Loucy (cell line): ENCODE measurements at regions not wholly inside any gene's neighbourhood (a gene's known extent, or its start where the extent isn't known, plus 50 kb on each side); places are given as distances from the start of the nearest gene placed in this dataset.
"Not testable (repeated sequence)": the region's sequence is repeated elsewhere in the genome, so short reads cannot be mapped to it uniquely, and the experiment has no call there.

Source experiments
- H2AFZ ChIP-seq: fragments of 200-600 bp; sonication (generic); 2 replicates; pipeline ENCODE4 v1.6.0; 2016; ENCODE audit warnings: antibody characterized with exemption, mild to moderate bottlenecking, low read length, moderate library complexity
- H3F3A ChIP-seq: fragments of 200-600 bp; 2 replicates; pipeline ENCODE4 v1.6.0; 2016; ENCODE audit warnings: antibody characterized with exemption, low read depth, mild to moderate bottlenecking
- H3K27me3 ChIP-seq: fragments of 200-600 bp; sonication (generic); 2 replicates; pipeline ENCODE4 v1.6.1; 2014; ENCODE audit warnings: low read length, mild to moderate bottlenecking; ENCODE audit not compliant: insufficient read depth, poor library complexity, severe bottlenecking
- H3K36me3 ChIP-seq: fragments of 200-600 bp; sonication (generic); 2 replicates; pipeline ENCODE4 v1.6.1; 2016; ENCODE audit warnings: low read length; ENCODE audit not compliant: insufficient read depth
- H3K4me1 ChIP-seq: fragments of 200-600 bp; sonication (generic); 2 replicates; pipeline ENCODE4 v1.5.1; 2014; ENCODE audit warnings: low read length, mild to moderate bottlenecking; ENCODE audit not compliant: insufficient read depth, poor library complexity, severe bottlenecking
- H3K4me2 ChIP-seq: fragments of 200-600 bp; sonication (generic); 2 replicates; pipeline ENCODE4 v1.6.0; 2014; ENCODE audit warnings: antibody characterized with exemption, low read length, low read depth, mild to moderate bottlenecking; ENCODE audit not compliant: poor library complexity, severe bottlenecking
- H3K4me3 ChIP-seq: fragments of 200-600 bp; sonication (generic); 2 replicates; pipeline ENCODE4 v1.5.1; 2014; ENCODE audit warnings: low read length, mild to moderate bottlenecking, mixed read lengths; ENCODE audit not compliant: poor library complexity, severe bottlenecking
- H3K79me2 ChIP-seq: fragments of 200-600 bp; sonication (generic); 2 replicates; pipeline ENCODE4 v1.6.1; 2014; ENCODE audit warnings: low read length; ENCODE audit not compliant: insufficient read depth
- H3K9ac ChIP-seq: fragments of 200-600 bp; sonication (generic); 2 replicates; pipeline ENCODE4 v1.6.0; 2014; ENCODE audit warnings: mild to moderate bottlenecking, low read depth, low read length, moderate library complexity; ENCODE audit not compliant: poor library complexity, severe bottlenecking
- H3K9me2 ChIP-seq: fragments of 200-600 bp; sonication (generic); replicated peaks from 2 replicates; pipeline ENCODE4 v1.6.1; 2016; ENCODE audit warnings: low read depth, low read length, mixed read lengths
- H3K9me3 ChIP-seq: fragments of 200-600 bp; sonication (generic); 2 replicates; pipeline ENCODE4 v1.6.1; 2014; ENCODE audit warnings: mild to moderate bottlenecking, antibody characterized with exemption, low read length, low read depth; ENCODE audit not compliant: insufficient read depth
- H4K20me1 ChIP-seq: fragments of 200-600 bp; sonication (generic); 2 replicates; pipeline ENCODE4 v1.6.0; 2014; ENCODE audit warnings: antibody characterized with exemption, low read length, mild to moderate bottlenecking; ENCODE audit not compliant: insufficient read depth, poor library complexity, severe bottlenecking
- EZH2phosphoT487 ChIP-seq: fragments of 200-600 bp; IDR thresholded peaks from 2 replicates; pipeline ENCODE4 v1.6.1; 2018; ENCODE audit warnings: antibody characterized with exemption, mild to moderate bottlenecking, moderate library complexity, borderline replicate concordance
- TF ChIP-seq, protein P1 (sequence below): fragments of 200-600 bp; sonication (generic); conservative IDR thresholded peaks from 2 replicates; pipeline ENCODE4 v1.5.1; 2014; ENCODE audit warnings: mild to moderate bottlenecking, antibody characterized with exemption, low read length

DNA sequence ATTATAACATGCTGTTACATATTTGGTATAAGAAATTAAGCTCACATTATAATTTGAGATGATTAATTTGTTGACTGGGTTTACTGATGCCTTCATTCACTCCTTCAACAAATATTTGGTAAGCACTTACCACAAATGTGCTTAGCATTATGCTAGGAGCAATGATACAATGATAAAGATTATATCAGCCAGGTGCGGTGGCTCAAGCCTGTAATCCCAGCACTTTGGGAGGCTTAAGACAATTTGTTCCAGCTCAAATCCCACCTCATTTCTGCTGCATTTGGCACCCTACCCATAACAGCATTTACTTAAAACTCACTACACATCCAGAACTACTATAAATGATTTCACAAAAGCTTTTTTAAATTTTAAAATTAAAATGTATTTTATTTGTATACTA is 1263.6 kb upstream of the RAG2 start:
- Histone ChIP-seq H3K4me2 (no peak overlapping the region), H3K9me3 (no peaks in the 10 kb centered on the region), H3K9ac (no peak overlapping the region), H3F3A (no peaks in the 10 kb centered on the region), H3K4me1 (no peaks in the 10 kb centered on the region), H3K9me2 (no peaks in the 10 kb centered on the region), H3K79me2 (no peaks in the 10 kb centered on the region), H3K27me3 (no peaks in the 10 kb centered on the region), H2AFZ (no peak overlapping the region), H4K20me1 (no peaks in the 10 kb centered on the region), H3K36me3 (no peaks in the 10 kb centered on the region), H3K4me3 (no peak overlapping the region)
- TF ChIP-seq, protein P1, sequence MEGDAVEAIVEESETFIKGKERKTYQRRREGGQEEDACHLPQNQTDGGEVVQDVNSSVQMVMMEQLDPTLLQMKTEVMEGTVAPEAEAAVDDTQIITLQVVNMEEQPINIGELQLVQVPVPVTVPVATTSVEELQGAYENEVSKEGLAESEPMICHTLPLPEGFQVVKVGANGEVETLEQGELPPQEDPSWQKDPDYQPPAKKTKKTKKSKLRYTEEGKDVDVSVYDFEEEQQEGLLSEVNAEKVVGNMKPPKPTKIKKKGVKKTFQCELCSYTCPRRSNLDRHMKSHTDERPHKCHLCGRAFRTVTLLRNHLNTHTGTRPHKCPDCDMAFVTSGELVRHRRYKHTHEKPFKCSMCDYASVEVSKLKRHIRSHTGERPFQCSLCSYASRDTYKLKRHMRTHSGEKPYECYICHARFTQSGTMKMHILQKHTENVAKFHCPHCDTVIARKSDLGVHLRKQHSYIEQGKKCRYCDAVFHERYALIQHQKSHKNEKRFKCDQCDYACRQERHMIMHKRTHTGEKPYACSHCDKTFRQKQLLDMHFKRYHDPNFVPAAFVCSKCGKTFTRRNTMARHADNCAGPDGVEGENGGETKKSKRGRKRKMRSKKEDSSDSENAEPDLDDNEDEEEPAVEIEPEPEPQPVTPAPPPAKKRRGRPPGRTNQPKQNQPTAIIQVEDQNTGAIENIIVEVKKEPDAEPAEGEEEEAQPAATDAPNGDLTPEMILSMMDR, result no peak
- no peak for TF ChIP-seq EZH2phosphoT487

DNA sequence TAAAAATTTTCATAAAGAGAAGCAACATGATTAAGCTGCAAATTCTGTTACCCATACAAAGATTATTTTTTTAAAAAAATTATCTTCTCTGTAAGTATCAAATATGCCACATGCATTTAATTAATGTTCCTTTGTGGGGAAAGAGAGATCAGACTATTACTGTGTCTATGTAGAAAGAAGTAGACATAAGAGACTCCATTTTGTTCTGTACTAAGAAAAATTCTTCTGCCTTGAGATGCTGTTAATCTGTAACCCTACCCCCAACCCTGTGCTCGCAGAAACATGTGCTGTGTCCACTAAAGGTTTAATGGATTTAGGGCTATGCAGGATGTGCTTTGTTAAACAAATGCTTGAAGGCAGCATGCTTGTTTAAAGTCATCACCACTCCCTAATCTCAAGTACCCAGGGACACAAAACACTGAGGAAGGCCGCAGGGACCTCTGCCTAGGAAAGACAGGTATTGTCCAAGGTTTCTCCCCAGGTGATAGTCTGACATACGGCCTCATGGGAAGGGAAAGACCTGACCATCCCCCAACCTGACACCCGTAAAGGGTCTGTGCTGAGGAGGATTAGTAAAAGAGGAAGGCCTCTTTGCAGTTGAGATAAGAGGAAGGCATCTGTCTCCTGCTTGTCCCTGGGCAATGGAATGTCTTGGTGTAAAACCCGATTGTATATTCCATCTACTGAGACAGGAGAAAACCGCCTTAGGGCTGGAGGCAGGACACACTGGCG is 1260.9 kb upstream of the RAG2 start:
- not testable (repeated sequence) for H3K9me2 ChIP-seq, H3K9ac ChIP-seq, H3F3A ChIP-seq, H3K36me3 ChIP-seq, H3K4me2 ChIP-seq, H4K20me1 ChIP-seq, H3K79me2 ChIP-seq, H3K4me1 ChIP-seq, H3K4me3 ChIP-seq, H2AFZ ChIP-seq, H3K27me3 ChIP-seq, H3K9me3 ChIP-seq

DNA sequence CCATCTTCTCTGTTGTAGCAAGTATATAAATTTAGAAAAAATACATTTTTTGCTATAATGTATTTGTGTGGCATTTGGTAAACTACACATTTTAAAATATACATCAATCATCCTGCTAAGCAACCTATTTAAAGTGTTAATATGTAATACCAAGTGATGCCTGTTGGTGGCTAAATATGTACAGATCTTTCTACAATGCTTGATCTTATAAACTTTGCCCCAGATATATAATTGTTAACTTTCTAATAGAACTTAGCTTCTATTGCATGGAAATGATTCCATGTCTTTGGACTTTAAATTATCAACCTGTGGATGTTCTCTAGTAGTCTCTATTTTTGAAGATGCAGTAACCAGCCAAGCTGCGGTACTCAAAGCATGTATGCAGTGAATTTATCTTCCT is 1260.4 kb upstream of the RAG2 start:
- Histone ChIP-seq H3K79me2 (no peaks in the 10 kb centered on the region), H3K4me2 (no peak overlapping the region), H3F3A (no peaks in the 10 kb centered on the region), H3K9me3 (no peaks in the 10 kb centered on the region), H3K4me3 (no peak overlapping the region), H2AFZ (no peak overlapping the region), H3K36me3 (no peaks in the 10 kb centered on the region), H3K4me1 (no peaks in the 10 kb centered on the region), H3K9ac (no peak overlapping the region), H4K20me1 (no peaks in the 10 kb centered on the region), H3K9me2 (no peaks in the 10 kb centered on the region), H3K27me3 (no peaks in the 10 kb centered on the region)
- TF ChIP-seq EZH2phosphoT487, result no peak
- TF ChIP-seq, protein P1, result peak; percentile 34

DNA sequence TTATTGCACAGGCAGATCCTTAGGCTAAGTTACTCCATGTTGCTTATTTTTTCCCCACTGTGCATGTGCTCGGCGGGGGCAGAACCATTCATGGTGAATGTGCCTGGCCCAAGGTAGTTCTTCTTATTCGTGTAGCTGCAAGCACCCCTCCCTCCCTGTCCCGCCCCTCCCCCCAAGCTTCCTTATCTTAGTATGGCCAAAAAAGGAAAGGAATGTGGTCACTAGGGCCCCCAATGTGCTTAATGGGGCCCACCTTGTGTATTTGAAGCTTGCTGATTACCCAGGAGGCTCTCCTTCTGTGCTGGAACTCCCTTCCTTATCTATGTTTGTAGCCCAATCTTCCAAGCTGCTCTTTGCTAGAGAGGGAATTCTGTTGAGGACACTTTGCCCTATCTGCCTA is 1259.7 kb upstream of the RAG2 start:
- Histone ChIP-seq H3K9ac (no peak overlapping the region), H3F3A (no peaks in the 10 kb centered on the region), H3K36me3 (no peaks in the 10 kb centered on the region), H3K79me2 (no peaks in the 10 kb centered on the region), H2AFZ (no peak overlapping the region), H3K4me3 (no peak overlapping the region), H3K27me3 (no peaks in the 10 kb centered on the region), H3K4me2 (no peak overlapping the region), H4K20me1 (no peaks in the 10 kb centered on the region), H3K9me2 (no peaks in the 10 kb centered on the region), H3K9me3 (no peaks in the 10 kb centered on the region), H3K4me1 (no peaks in the 10 kb centered on the region)
- TF ChIP-seq EZH2phosphoT487, result no peak
- TF ChIP-seq, protein P1, result no peak
